ENCODE measurements at regions not wholly inside any gene's neighbourhood (a gene's known extent, or its start where the extent isn't known, plus 50 kb on each side); places are given as distances from the start of the nearest gene placed in this dataset.

- no peak for TF ChIP-seq CTCF (IDR thresholded peaks at IDR 0.05)
- H3K27me3 ChIP-seq: no peaks in the 10 kb centered on the region
- no peaks in the 10 kb centered on the region for H3K9me3 ChIP-seq
- H3K4me3 ChIP-seq (ENCODE audit: low read depth in 1 of 2, low read length in 1 of 2): no peak overlapping the region
- H3K27ac ChIP-seq: no peak overlapping the region
- H3K36me3 ChIP-seq: no peaks in the 10 kb centered on the region
- H3K4me1 ChIP-seq (ENCODE audit: control insufficient read depth in 1 of 2, insufficient read depth in 1 of 2, low read depth in 1 of 2, low read length in 1 of 2): no peaks in the 10 kb centered on the region
Measured at GRCh38 chr6:170111816-170112582, 178.9 kb downstream of the DLL1 start.

DNA sequence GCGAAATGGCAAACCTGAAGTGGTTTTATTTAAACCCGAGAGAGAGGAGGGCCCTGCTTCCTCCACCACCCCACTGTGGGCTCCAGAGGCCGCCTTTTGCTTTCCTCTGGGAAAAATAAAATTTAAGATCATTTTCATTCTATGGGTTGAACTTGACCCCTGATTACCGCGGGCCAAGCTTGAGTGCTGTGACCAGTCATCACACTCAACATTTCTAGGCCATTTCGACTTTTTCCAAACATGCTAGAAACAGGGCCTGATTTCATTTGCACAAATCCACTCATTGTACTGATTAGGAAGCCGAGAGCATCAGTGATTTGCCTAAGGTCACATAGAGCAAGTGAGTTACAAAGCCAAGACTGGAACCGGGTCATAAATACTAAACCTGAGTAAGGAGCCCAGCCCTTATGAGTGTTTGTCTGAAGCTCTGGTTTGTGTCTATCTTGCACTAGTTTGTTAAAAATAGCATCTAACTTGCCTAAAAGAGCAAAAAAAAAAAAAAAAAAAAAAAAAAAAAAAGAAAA is 179.7 kb downstream of the DLL1 start:
- no peak for TF ChIP-seq CTCF (IDR thresholded peaks at IDR 0.05)
- H3K9me3 ChIP-seq: no peaks in the 10 kb centered on the region
- no peak overlapping the region for H3K27ac ChIP-seq
- no peaks in the 10 kb centered on the region for H3K4me1 ChIP-seq (ENCODE audit: control insufficient read depth in 1 of 2, insufficient read depth in 1 of 2, low read depth in 1 of 2, low read length in 1 of 2)
- no peak overlapping the region for H3K4me3 ChIP-seq (ENCODE audit: low read depth in 1 of 2, low read length in 1 of 2)
- H3K36me3 ChIP-seq: no peaks in the 10 kb centered on the region
- no peaks in the 10 kb centered on the region for H3K27me3 ChIP-seq

DNA sequence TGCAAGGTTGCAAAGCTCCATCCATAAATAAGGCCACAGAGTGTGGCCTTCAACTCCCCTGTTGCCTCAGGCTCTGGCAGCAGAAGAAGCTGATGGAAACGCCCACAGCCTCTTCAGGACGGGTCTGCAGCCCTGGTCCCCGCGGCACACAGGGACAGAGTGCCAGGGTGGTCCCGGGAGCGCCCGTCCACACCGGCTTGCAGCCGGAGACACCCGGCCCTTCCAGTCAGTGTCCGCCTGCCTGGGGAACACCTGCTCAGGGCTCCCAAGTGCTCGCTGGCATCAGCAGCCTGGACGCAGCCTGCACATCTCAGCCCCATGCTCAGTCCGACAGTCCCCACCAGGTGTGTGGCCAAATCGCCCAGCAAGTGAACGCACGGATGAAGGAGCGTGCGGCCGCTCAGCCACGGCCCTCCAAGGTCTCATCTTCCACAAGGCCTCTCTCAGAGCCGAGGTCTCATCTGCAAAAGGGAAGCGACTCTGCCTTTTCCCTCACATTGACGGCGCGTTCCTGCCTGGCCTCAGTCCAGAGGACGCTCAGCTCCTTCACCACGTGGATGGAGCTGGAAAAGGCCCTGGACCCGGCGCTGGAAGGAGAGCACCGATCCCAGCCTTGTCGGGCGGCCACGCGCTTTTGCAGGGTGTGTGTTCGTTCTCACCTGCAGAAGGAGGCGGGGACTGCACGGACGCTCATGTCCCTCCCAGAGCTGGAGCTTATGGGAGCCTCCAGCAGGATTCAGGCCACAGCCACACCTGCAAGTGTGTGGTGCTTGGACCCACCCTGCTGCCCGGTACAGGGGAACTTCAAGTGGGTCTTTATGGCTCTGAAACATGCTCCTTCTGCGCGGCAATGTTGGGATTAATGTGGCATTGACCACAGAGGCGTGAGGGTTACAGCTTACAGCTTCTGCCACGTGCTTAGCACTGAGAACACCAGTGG is 180.4 kb downstream of the DLL1 start:
- Histone ChIP-seq H3K4me3 (ENCODE audit: low read depth in 1 of 2, low read length in 1 of 2) (no peak overlapping the region), H3K36me3 (no peaks in the 10 kb centered on the region)
- no peak for TF ChIP-seq CTCF (IDR thresholded peaks at IDR 0.05)

GRCh38 chr6:170108890-170109587 is 181.8 kb downstream of the DLL1 start:
- Histone ChIP-seq H3K9me3 (no peaks in the 10 kb centered on the region), H3K4me3 (ENCODE audit: low read depth in 1 of 2, low read length in 1 of 2) (no peak overlapping the region), H3K4me1 (ENCODE audit: control insufficient read depth in 1 of 2, insufficient read depth in 1 of 2, low read depth in 1 of 2, low read length in 1 of 2) (no peaks in the 10 kb centered on the region), H3K27ac (no peak overlapping the region), H3K27me3 (no peaks in the 10 kb centered on the region), H3K36me3 (no peaks in the 10 kb centered on the region)
- TF ChIP-seq CTCF (IDR thresholded peaks at IDR 0.05): no peak

More for the DNA sequence above, 180.4 kb downstream of the DLL1 start:
- Histone ChIP-seq H3K27ac (no peak overlapping the region), H3K9me3 (no peaks in the 10 kb centered on the region), H3K27me3 (no peaks in the 10 kb centered on the region), H3K4me1 (ENCODE audit: control insufficient read depth in 1 of 2, insufficient read depth in 1 of 2, low read depth in 1 of 2, low read length in 1 of 2) (no peaks in the 10 kb centered on the region)

DNA sequence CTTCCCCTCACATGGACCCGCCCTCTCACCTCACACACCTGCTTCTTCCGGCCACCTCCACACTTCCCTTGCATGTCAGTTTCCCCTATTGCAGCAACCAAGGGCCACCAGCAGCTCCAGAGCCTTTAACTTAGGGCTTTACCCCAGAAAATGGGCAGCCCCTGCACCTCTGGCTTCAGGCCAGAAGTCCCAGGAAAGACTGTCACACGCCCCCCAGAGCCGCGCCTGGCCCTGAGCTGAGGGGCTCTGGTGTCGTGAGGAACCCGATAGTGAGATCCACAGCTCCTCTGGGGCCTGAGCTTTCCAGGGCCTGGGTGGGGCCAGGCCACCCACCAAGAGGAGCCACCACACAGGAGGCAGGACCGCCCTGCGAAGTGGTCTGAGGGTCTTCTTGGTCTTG is 182.4 kb downstream of the DLL1 start:
- no peaks in the 10 kb centered on the region for H3K36me3 ChIP-seq
- H3K4me3 ChIP-seq (ENCODE audit: low read depth in 1 of 2, low read length in 1 of 2): no peak overlapping the region
- no peak overlapping the region for H3K27ac ChIP-seq
- H3K27me3 ChIP-seq: no peaks in the 10 kb centered on the region
- H3K4me1 ChIP-seq (ENCODE audit: control insufficient read depth in 1 of 2, insufficient read depth in 1 of 2, low read depth in 1 of 2, low read length in 1 of 2): no peaks in the 10 kb centered on the region
- TF ChIP-seq CTCF (IDR thresholded peaks at IDR 0.05): no peak
- no peaks in the 10 kb centered on the region for H3K9me3 ChIP-seq
